AG09319 (cell line): ENCODE measurements at regions not wholly inside any gene's neighbourhood (a gene's known extent, or its start where the extent isn't known, plus 50 kb on each side); places are given as distances from the start of the nearest gene placed in this dataset.

Experiments used
- DNase-seq: peaks from one replicate; pipeline ENCODE4 v3.0.0-alpha.2; 2010; ENCODE audit warnings: low read depth; ENCODE audit errors: extremely low read depth
- CTCF ChIP-seq: IDR thresholded peaks from 2 replicates; pipeline ENCODE4 v1.5.1; 2011; ENCODE audit warnings: low read depth, mild to moderate bottlenecking, inconsistent platforms, low read length, moderate library complexity

- no peak for TF ChIP-seq CTCF
These were observed 591.6 kb upstream of the AGTR1 start for GRCh38 chr3:148106062-148106461.

GRCh38 chr3:148126956-148127355 lies 570.7 kb upstream of the AGTR1 start:
- no peak for TF ChIP-seq CTCF

More at GRCh38 chr3:148106062-148106461, 591.6 kb upstream of the AGTR1 start:
- DNase-seq, result no peak

GRCh38 chr3:148128136-148128535 lies 569.6 kb upstream of the AGTR1 start:
- TF ChIP-seq CTCF, result no peak
- DNase-seq, result no peak

More at GRCh38 chr3:148126956-148127355, 570.7 kb upstream of the AGTR1 start:
- DNase-seq, result no peak

- DNase-seq, result no peak
- TF ChIP-seq CTCF, result no peak
These were observed 565.6 kb upstream of the AGTR1 start for GRCh38 chr3:148131990-148132638.

GRCh38 chr3:148136816-148137215 lies 560.9 kb upstream of the AGTR1 start:
- TF ChIP-seq CTCF, result no peak
- no peak for DNase-seq

GRCh38 chr3:148146241-148146640 lies 551.5 kb upstream of the AGTR1 start:
- TF ChIP-seq CTCF, result no peak
- DNase-seq, result no peak

GRCh38 chr3:148146947-148147826 lies 550.5 kb upstream of the AGTR1 start:
- no peak for DNase-seq
- no peak for TF ChIP-seq CTCF
